H54 (cell line): ENCODE measurements at regions not wholly inside any gene's neighbourhood (a gene's known extent, or its start where the extent isn't known, plus 50 kb on each side); places are given as distances from the start of the nearest gene placed in this dataset.

Experiments used
- DNase-seq: peaks from one replicate; pipeline ENCODE4 v3.0.0; 2011; ENCODE audit warnings: low spot score, mixed read lengths; ENCODE audit not compliant: insufficient read length
- FAIRE-seq: peaks from 3 replicates; lab custom pipeline; 2011; peaks lifted over from hg19 to GRCh38; lab: Jason Lieb, UNC
- POLR2A ChIP-seq: IDR thresholded peaks from 2 replicates; pipeline ENCODE4 v1.6.1; 2011; ENCODE audit warnings: low read depth, mild to moderate bottlenecking, low read length

DNA sequence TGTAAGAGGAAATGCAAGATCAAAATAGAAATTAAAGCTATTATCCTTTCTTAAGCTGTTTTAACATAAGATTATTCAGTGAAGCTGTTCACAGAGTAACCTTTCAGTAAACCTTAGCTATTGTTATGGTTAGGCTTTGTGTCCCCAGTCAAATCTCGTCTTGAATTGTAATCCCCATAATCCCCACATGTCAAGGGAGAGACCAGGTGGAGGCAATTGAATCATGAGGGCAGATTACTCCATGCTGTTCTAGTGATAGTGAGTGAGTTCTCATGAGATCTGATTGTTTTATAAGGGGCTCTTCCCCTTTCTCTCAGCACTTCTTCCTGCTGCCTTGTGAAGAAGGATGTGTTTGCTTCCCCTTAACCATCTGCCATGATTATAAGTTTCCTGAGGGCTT is 424.4 kb downstream of the DSEL start:
- FAIRE-seq: no peak
- no peak for TF ChIP-seq POLR2A
- DNase-seq: no peak

DNA sequence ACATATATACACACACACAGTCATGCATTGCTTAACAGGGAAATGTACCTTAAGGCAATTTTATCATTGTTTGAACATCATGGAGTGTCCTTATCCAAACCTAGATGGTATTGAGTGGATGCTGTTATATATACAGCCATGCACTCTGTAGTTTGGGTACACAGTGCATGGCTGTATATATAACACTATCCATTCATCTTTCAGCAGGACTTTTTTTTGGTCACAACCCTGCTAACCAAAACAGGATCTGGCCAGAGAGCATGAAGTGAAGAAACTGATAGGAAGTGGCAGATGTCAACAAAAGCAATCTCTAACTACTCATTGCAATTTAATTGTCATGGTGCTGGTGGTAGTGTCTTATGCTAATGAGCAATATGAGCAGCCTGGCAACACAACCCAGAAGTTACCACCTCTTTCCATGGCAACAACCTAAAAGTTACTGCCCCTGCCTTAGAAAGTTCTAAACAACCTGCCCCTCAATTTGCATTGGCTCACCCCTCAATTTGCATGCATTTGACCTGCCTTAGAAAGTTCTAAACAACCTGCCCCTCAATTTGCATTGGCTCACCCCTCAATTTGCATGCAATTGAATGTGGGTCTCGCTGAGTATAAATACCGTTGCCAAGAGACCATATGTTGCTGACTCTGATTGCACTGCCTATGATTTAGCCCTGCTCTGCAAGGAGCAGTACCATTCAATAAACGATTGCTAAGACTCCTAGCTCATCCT is 434.9 kb downstream of the DSEL start:
- no peak for DNase-seq
- FAIRE-seq: no peak
- no peak for TF ChIP-seq POLR2A

DNA sequence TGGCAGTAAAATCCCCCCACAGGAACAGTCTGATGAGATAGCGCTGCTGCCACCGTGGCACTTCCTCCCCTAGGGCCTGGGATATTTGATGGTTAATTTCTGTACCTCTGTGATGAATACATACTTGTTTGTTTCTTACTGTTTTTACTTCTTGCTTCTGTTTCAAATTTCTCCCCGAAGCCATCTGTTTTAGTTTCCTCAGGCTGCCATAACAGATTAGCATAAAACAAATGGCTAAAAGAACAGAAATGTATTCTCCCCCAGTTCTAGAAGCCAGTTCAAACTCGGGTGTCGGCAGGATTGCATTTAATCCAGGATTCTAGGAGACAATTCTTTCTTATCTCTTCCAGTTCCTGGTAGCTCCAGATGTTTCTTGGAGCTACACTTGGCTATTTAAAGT is 435.9 kb downstream of the DSEL start:
- TF ChIP-seq POLR2A: no peak
- DNase-seq: no peak
- FAIRE-seq: no peak

DNA sequence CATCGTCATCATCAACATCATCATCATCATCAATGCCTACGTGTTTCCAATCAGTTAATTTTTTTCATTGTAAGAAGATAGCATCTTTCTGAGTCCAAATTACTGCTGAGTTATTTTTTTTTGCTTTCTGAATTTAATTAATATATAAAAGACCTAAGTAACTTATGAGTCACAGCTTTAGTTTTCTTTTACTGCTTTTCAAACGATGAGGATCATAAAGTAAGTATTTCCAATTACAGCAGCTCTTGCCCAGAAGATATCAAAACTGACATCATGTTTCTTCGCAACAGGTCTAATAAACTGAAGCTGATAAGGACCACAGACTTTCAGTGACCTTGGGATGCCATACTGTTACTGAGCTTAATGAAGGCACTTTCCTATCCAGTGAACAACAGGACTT is 442.2 kb downstream of the DSEL start:
- DNase-seq (no peak), FAIRE-seq (no peak)
- TF ChIP-seq POLR2A: no peak

DNA sequence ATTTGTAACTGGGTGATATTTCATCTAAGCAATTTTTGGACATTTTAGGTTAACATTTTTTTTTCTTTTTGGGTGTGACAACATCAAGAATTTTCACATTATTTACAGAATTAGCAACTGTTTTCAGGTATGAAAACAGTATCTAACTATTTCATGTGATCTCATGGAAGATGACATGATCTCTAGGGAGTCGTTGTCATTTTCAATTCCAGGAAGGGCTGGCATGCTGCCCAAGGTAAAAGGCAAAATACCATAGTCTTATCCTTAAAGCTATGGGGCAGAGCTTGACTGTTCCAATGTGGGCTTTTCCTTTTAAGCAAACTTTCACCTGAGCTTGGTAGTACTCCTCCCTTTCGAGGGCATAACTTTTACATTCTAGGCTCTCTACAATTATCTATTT is 443.7 kb downstream of the DSEL start:
- TF ChIP-seq POLR2A: no peak
- no peak for DNase-seq
- no peak for FAIRE-seq

DNA sequence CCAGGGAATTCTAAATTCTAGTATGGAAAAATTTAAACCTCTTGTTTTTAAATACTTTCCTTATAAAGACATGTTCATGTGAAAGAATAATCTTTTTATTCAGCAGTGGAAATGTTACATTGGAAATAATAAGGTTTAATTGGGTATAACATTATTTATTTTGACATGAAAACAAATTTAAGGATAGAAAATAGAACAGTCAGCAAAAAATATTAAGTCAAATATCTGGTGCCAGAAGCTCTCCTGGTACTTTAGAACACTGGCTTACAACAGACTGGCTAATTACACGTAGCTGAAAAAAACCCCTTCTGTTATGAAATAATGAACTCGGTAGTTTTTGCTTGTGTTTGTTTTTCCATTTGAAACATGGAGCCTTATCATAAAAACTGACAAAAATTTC is 447.9 kb downstream of the DSEL start:
- TF ChIP-seq POLR2A: no peak
- DNase-seq (no peak), FAIRE-seq (no peak)

DNA sequence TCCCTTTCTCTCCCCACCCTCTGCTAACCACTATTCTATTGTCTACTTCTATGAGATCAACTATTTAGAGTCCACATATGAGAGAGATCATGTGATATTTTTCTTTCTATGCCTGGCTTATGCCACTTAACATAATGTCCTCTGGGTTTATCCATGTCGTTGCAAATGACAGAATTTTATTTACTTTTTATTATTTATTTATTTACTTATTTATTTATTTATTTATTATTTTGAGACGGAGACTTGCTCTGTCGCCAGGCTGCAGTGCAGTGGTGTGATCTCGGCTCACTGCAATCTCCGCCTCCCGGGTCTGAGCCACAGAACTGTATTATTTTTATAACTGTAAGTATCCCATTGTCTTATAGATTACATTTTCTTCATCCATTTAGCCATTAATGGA is 443.4 kb upstream of the CDH19 start:
- no peak for TF ChIP-seq POLR2A
- DNase-seq (no peak), FAIRE-seq (no peak)

DNA sequence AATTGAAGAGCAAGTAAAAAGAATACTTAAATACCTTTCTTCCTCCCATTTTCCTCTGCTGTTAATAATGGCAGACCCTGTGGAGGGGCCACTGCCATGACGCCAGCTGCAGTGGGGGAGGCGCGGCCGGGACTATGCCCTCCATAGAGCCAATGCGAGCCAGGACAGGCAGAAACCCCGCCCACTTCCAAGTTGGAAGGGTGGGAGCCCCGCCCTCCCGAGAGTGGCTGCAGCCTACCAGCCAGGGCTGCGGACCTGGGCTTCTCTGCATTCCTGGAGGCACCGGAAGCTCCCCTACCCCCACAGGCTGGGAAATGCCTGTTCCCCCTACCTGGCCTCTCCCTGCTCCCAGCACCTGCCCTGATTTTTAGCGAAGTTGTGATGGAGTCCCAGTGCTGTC is 439.4 kb upstream of the CDH19 start:
- no peak for DNase-seq
- FAIRE-seq: no peak

DNA sequence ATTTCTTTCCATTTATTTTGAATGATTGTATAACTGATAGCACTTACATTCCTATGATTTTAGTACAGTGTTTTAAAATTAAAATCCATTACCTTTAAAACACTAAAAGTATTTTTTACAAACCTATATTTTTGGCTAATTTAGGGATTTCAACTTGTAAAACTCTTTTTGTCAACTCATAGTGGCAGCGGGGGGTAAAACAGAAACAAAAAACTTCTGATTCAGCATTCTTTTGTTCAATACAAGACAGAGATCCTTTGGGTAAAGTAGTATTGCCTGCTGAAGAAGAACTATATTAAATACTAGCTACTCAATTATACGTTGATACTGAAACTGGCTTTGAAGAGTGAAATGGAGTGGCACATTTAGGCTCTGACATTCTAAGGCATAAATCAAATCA is 437.4 kb upstream of the CDH19 start:
- FAIRE-seq (no peak), DNase-seq (no peak)
- no peak for TF ChIP-seq POLR2A

More for the DNA sequence above, 439.4 kb upstream of the CDH19 start:
- no peak for TF ChIP-seq POLR2A

DNA sequence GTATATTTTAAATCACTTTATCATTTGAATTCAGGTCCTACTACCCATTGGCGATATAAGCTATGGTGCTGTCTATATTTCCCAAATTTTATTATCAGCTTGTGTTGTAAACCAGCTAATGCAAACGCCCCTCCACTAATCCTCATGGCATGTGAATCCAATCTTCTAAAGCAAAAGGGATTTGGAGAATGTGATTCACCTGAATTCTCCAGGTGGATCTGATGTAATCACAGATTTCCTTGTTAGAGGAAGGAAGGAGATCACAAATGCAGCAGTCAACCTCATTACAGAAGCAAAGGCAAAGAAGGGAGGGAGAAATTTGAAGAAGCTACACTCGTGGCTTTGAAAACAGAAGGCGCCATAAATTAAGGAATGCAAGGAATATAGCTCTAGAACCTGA is 431.1 kb upstream of the CDH19 start:
- DNase-seq (no peak), FAIRE-seq (no peak)
- no peak for TF ChIP-seq POLR2A

DNA sequence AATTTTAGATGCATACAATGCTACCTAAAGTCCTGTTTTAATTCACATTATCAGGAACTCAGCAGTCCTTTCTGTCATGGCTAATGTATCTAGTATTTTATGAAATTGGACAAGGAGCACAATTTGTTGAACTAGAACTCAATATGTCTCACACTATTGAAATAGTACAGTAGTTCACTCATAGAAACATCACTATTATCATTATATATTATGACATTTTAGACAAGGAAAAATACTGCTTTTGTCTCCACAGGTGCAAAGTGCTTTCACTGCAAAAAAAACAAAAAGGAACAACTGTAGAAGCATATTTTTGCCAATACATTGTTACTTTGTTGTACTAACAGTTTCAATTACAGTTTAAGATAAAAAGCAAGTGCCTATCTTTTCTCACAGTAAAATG is 419.2 kb upstream of the CDH19 start:
- no peak for TF ChIP-seq POLR2A
- FAIRE-seq (no peak), DNase-seq (no peak)

DNA sequence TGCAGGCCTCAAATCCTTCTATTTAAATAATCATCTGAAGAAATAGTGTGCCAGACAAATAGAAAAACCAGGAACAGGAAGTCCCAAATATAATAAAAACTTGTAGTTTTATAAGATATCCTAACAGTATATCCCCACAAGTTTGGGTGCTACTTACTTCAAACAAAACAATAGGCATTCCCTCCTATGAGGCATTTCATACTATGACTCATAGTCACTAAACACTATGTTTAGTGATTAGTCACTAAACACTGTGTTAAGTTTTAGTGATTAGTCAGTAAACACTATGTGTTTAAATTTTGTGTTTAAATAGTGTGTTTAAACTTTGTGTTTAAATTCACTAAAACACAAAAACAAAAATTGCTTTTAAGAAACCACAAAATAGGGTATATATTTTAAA is 407.0 kb upstream of the CDH19 start:
- no peak for FAIRE-seq
- no peak for TF ChIP-seq POLR2A

DNA sequence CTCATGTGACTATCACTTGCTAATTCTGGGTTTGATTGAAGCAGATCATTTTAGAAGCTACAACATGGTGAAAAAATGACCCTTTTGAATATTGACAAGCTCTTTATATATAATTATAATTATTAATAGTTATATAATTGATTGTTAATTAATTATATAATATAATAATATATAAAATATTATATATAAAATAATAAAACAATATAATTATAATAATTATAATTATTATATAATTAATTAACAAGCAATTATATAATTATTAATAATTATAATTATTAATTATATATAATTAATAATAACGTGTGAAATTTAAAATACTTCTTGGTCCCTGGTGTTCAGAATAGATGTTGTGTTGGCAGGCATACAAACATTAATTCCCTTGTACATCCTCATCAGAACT is 404.1 kb upstream of the CDH19 start:
- no peak for TF ChIP-seq POLR2A
- DNase-seq: no peak
- no peak for FAIRE-seq

More for the DNA sequence above, 407.0 kb upstream of the CDH19 start:
- DNase-seq: no peak

DNA sequence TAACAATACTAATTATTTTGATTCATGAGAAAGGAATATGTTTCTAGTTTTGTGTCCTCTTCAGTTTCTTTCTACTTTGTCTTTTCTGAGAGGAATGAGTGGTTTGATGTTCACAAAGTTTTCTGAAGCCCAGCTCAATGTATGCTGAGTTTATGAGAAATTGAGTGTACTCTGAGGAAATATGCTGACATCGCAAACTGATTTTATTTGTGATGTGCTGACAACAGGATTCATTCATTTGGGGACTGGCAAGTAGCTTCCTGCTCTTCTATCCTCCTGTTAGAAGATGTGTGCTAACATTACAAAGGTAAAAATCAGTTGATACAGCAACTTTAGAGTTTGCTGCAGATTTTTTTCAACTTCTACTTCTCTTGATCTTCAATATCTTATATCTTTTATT is 403.2 kb upstream of the CDH19 start:
- DNase-seq (no peak), FAIRE-seq (no peak)
- no peak for TF ChIP-seq POLR2A

DNA sequence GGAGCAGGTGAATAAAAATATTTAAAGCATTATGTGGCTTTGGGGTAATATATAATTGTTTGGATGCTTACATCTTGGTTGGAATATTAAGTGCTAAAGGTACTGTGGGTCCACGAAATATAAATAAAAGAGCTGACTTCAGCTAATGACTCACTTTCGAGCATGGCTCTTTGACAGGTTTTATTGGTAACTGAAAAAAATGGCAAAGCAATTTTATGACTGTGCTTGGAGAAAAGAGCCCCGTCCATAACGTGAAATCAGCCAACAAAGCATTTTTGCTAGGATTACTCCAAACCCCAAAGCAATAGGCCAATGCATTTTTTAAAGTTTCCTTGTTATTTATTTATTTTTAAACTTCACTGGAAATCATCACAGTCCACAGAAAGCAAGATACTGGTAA is 397.2 kb upstream of the CDH19 start:
- no peak for DNase-seq
- no peak for FAIRE-seq
- TF ChIP-seq POLR2A: no peak
